Endothelial cell of umbilical vein (primary cell): ENCODE measurements at regions not wholly inside any gene's neighbourhood (a gene's known extent, or its start where the extent isn't known, plus 50 kb on each side); places are given as distances from the start of the nearest gene placed in this dataset.

Experiments used
- BruUV-seq: library from RNA; stranded (reverse); fragments of 400-500 nt; replicated peaks from 2 replicates; lab custom pipeline; 2021; lab: Mats Ljungman, UMichigan
- CTCF ChIA-PET: fragments of 300-600, 350-600 bp; sonication (Branson Sonifier 250); formaldehyde crosslinking; loops from one replicate; lab custom pipeline; 2021; ENCODE audit warnings: antibody characterized with exemption, inconsistent platforms; lab: Charles Lee
- POLR2A ChIA-PET: fragments of 300-600, 350-600 bp; sonication (Branson Sonifier 250); formaldehyde crosslinking; loops from one replicate; lab custom pipeline; 2021; ENCODE audit warnings: antibody characterized with exemption, inconsistent platforms; lab: Charles Lee
- DNase-seq: peaks from one replicate; pipeline ENCODE4 v3.0.0-alpha.2; 2011; ENCODE audit warnings: low read depth, low spot score
- FAIRE-seq: peaks from 2 replicates; lab custom pipeline; 2011; peaks lifted over from hg19 to GRCh38; lab: Jason Lieb, UNC
- H2AFZ ChIP-seq: 2 replicates; pipeline ENCODE4 v1.6.0; 2012; ENCODE audit warnings: low read depth, low read length, control low read depth, inconsistent platforms
- H3K27ac ChIP-seq: 2 replicates; pipeline ENCODE4 v1.5.1; 2011; ENCODE audit warnings: low read depth, mild to moderate bottlenecking, control low read depth, low read length, moderate library complexity; ENCODE audit not compliant: insufficient read depth
- H3K27me3 ChIP-seq, 2 experiments: 2 replicates each; pipeline versions ENCODE4 v1.6.0 to v1.6.1; 2011; ENCODE audit warnings: low read length in 2 of 2, mixed read lengths in 1 of 2; ENCODE audit not compliant: control insufficient read depth in 2 of 2, insufficient read depth in 2 of 2
- H3K36me3 ChIP-seq, 2 experiments: 2 replicates in 1 of 2; 3 replicates in 1 of 2; pipeline ENCODE4 v1.5.1; 2011; ENCODE audit warnings: low read length in 2 of 2, mild to moderate bottlenecking in 1 of 2, moderate library complexity in 1 of 2; ENCODE audit not compliant: control insufficient read depth in 2 of 2, insufficient read depth in 2 of 2; ENCODE audit errors: extremely low read depth in 1 of 2
- H3K4me1 ChIP-seq: 3 replicates; pipeline ENCODE4 v1.5.1; 2011; ENCODE audit warnings: mild to moderate bottlenecking, low read length; ENCODE audit not compliant: control insufficient read depth, insufficient read depth; ENCODE audit errors: extremely low read depth
- H3K4me2 ChIP-seq: 2 replicates; pipeline ENCODE4 v1.6.1; 2011; ENCODE audit warnings: low read length, control low read depth, mixed read lengths; ENCODE audit not compliant: insufficient read depth
- H3K4me3 ChIP-seq, 3 experiments: fragments of 200-600 bp in 1 of 3; sonication (generic), shearing (Covaris generic) in 1 of 3; replicated peaks in 1 of 3; 2 replicates each; pipeline ENCODE4 v1.5.1; 2011 to 2016; ENCODE audit warnings: control low read depth in 3 of 3, low read length in 3 of 3, mild to moderate bottlenecking in 2 of 3, inconsistent platforms in 1 of 3, low read depth in 1 of 3, moderate library complexity in 1 of 3; ENCODE audit not compliant: insufficient read depth in 1 of 3
- H3K79me2 ChIP-seq: 2 replicates; pipeline ENCODE4 v1.6.0; 2012; ENCODE audit warnings: low read length, inconsistent platforms; ENCODE audit not compliant: control insufficient read depth, insufficient read depth
- H3K9ac ChIP-seq: replicated peaks from 2 replicates; pipeline ENCODE3; 2011; ENCODE audit warnings: low read length, control low read depth; ENCODE audit not compliant: insufficient read depth; ENCODE audit errors: extremely low read depth
- H3K9me1 ChIP-seq: replicated peaks from 3 replicates; pipeline ENCODE4 v1.6.0; 2011; ENCODE audit warnings: mild to moderate bottlenecking, low read length; ENCODE audit not compliant: control insufficient read depth, insufficient read depth; ENCODE audit errors: extremely low read depth
- H3K9me3 ChIP-seq: replicated peaks from 2 replicates; pipeline ENCODE4 v1.5.1; 2012; ENCODE audit warnings: low read length, inconsistent platforms; ENCODE audit not compliant: control insufficient read depth, insufficient read depth
- H4K20me1 ChIP-seq: replicated peaks from 2 replicates; pipeline ENCODE3; 2011; ENCODE audit warnings: mild to moderate bottlenecking, low read length; ENCODE audit not compliant: control insufficient read depth, insufficient read depth; ENCODE audit errors: extremely low read depth
- CTCF ChIP-seq, 2 donors: IDR thresholded peaks; 1 replicate in 1 of 2; 2 replicates in 1 of 2; pipeline ENCODE4 v1.5.1; 2011; ENCODE audit warnings: low read length in 2 of 2, mild to moderate bottlenecking in 2 of 2, moderate library complexity in 2 of 2, control low read depth in 1 of 2, inconsistent platforms in 1 of 2, low read depth in 1 of 2; ENCODE audit not compliant: insufficient read depth in 1 of 2; ENCODE audit errors: extremely low read depth in 1 of 2
- EZH2 ChIP-seq: IDR thresholded peaks from 2 replicates; pipeline ENCODE4 v1.6.1; 2012; ENCODE audit warnings: borderline replicate concordance, low read depth, mild to moderate bottlenecking, moderate library complexity, low read length, inconsistent platforms; ENCODE audit not compliant: severe bottlenecking
- FOS ChIP-seq: IDR thresholded peaks from 2 replicates; pipeline ENCODE4 v1.6.1; 2011; ENCODE audit warnings: mild to moderate bottlenecking, low read length, moderate library complexity, borderline replicate concordance; ENCODE audit not compliant: insufficient read depth
- GATA2 ChIP-seq: IDR thresholded peaks from 2 replicates; pipeline ENCODE4 v1.7.0; 2011; ENCODE audit warnings: low read depth, mild to moderate bottlenecking, moderate library complexity, mixed read lengths, low read length; ENCODE audit not compliant: insufficient read length, insufficient read depth
- JUN ChIP-seq: IDR thresholded peaks from 2 replicates; pipeline ENCODE4 v1.6.1; 2011; ENCODE audit warnings: borderline replicate concordance, low read depth; ENCODE audit not compliant: insufficient read length, insufficient read depth
- MAX ChIP-seq: IDR thresholded peaks from 2 replicates; pipeline ENCODE4 v1.6.1; 2011; ENCODE audit not compliant: insufficient read depth, insufficient read length
- MYC ChIP-seq: IDR thresholded peaks from one replicate; pipeline ENCODE4 v1.6.1; 2011; ENCODE audit warnings: mild to moderate bottlenecking, low read depth, low read length
- POLR2A ChIP-seq: IDR thresholded peaks from 2 replicates; pipeline ENCODE4 v1.6.1; 2012; ENCODE audit warnings: low read depth, mild to moderate bottlenecking, control low read depth, low read length
- POLR2AphosphoS5 ChIP-seq: IDR thresholded peaks from 2 replicates; pipeline ENCODE4 v1.6.1; 2012; ENCODE audit warnings: low read depth, mild to moderate bottlenecking, control low read depth, low read length, moderate library complexity; ENCODE audit not compliant: insufficient read depth
- dilution Hi-C: fragments of 300-500 bp; cut with MboI; formaldehyde crosslinking; loops from one replicate; pipeline ENCODE4 v1.15.0; 2019; ENCODE audit warnings: low sequenced_read_pairs; ENCODE audit not compliant: extremely low pct_ligation_motif_present
- intact Hi-C: fragments of 100-400 bp; cut with micrococcal nuclease; formaldehyde crosslinking; loops from one replicate; pipeline ENCODE4 v1.10.0; 2022

GRCh38 chr6:1024161-1024560 is 287.7 kb upstream of the FOXQ1 start:
- H3K4me1 ChIP-seq: no peaks in the 10 kb centered on the region
- no peak overlapping the region for H3K27ac ChIP-seq
- H3K36me3 ChIP-seq: no peaks in the 10 kb centered on the region
- TF ChIP-seq EZH2: no peak
- TF ChIP-seq FOS: no peak
- H3K9me3 ChIP-seq: no peaks in the 10 kb centered on the region
- dilution Hi-C loops (no loop called here), intact Hi-C loops (no loop called here)
- H3K79me2 ChIP-seq: no peaks in the 10 kb centered on the region
- BruUV-seq: no TSS peak
- no peak for FAIRE-seq
- POLR2A ChIA-PET: no interaction called here
- DNase-seq: no peak
- H3K9ac ChIP-seq: no peak overlapping the region
- no peak overlapping the region for H3K4me2 ChIP-seq
- H2AFZ ChIP-seq: no peak overlapping the region
- H4K20me1 ChIP-seq: no peaks in the 10 kb centered on the region
- no peaks in the 10 kb centered on the region for H3K27me3 ChIP-seq
- H3K4me3 ChIP-seq: no peak overlapping the region
- CTCF ChIA-PET: no interaction called here
- no peaks in the 10 kb centered on the region for H3K9me1 ChIP-seq

DNA sequence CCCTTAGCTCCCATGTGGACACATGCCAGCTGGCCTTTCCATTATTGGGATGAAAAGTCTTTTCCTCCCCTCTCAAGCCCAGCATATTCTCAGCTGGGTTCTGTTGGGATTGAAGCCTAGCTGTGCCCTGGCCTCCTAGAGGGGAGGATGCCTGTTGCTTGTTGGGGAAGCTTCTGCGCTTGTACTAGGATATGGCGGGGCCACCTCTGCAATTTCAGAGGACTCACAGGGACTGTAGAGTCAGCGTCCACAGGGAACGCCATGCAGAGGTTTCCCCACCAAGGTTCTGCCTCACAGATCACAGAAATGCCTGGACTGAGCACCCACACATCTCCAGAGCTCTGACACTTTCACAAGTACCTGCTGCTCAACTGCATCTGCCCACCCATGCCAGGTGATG is 288.7 kb upstream of the FOXQ1 start:
- TF ChIP-seq GATA2 (no peak), MYC (no peak), FOS (no peak), POLR2AphosphoS5 (no peak), POLR2A (no peak), MAX (no peak), JUN (no peak), CTCF (IDR thresholded peaks at IDR 0.05; ENCODE audit: extremely low read depth in 1 of 2, insufficient read depth in 1 of 2, low read depth in 1 of 2, low read length in 2 of 2) (no peak), EZH2 (no peak)
- Histone ChIP-seq H3K9me3 (no peaks in the 10 kb centered on the region), H3K9me1 (no peaks in the 10 kb centered on the region), H3K27me3 (no peaks in the 10 kb centered on the region), H3K4me2 (no peak overlapping the region), H3K4me1 (no peaks in the 10 kb centered on the region), H3K4me3 (no peak overlapping the region), H3K36me3 (no peaks in the 10 kb centered on the region), H3K9ac (no peak overlapping the region), H3K27ac (no peak overlapping the region), H4K20me1 (no peaks in the 10 kb centered on the region), H2AFZ (no peak overlapping the region), H3K79me2 (no peaks in the 10 kb centered on the region)
- FAIRE-seq (no peak), DNase-seq (no peak)
- CTCF ChIA-PET: no interaction called here
- intact Hi-C loops (no loop called here), dilution Hi-C loops (no loop called here)
- POLR2A ChIA-PET: no interaction called here
- no TSS peak for BruUV-seq
